Neural cell (in vitro differentiated cells): ENCODE measurements at regions not wholly inside any gene's neighbourhood (a gene's known extent, or its start where the extent isn't known, plus 50 kb on each side); places are given as distances from the start of the nearest gene placed in this dataset.

Experiments used
- H2AFZ ChIP-seq: fragments of 200-600, 300-800 bp; sonication (generic), shearing (Covaris generic); 2 replicates; pipeline ENCODE4 v1.6.0; 2014; ENCODE audit warnings: low read depth, mild to moderate bottlenecking, antibody characterized with exemption, low read length, moderate library complexity
- H3F3A ChIP-seq: fragments of 200-600 bp; shearing (Covaris generic); 2 replicates; pipeline ENCODE4 v1.6.1; 2016; ENCODE audit warnings: mild to moderate bottlenecking, moderate library complexity, mixed read lengths, antibody characterized with exemption, low read length; ENCODE audit not compliant: insufficient read depth, poor library complexity, severe bottlenecking
- H3K27ac ChIP-seq: fragments of 200-600, 300-800 bp; sonication (generic), shearing (Covaris generic); 2 replicates; pipeline ENCODE4 v1.5.1; 2014; ENCODE audit warnings: mild to moderate bottlenecking, low read length, moderate library complexity
- H3K27me3 ChIP-seq: fragments of 300-800, 200-600 bp; sonication (generic), shearing (Covaris generic); 2 replicates; pipeline ENCODE4 v1.6.0; 2014; ENCODE audit warnings: mild to moderate bottlenecking, low read depth, low read length, moderate library complexity; ENCODE audit not compliant: insufficient read depth
- H3K36me3 ChIP-seq: fragments of 300-800, 200-600 bp; sonication (generic), shearing (Covaris generic); 2 replicates; pipeline ENCODE4 v1.5.1; 2014; ENCODE audit warnings: mild to moderate bottlenecking, antibody characterized with exemption, low read length, moderate library complexity; ENCODE audit not compliant: insufficient read depth
- H3K4me2 ChIP-seq: fragments of 300-800, 200-600 bp; sonication (generic), shearing (Covaris generic); 2 replicates; pipeline ENCODE4 v1.6.0; 2014; ENCODE audit warnings: mild to moderate bottlenecking, low read length
- H3K4me3 ChIP-seq: fragments of 300-800, 200-600 bp; sonication (generic), shearing (Covaris generic); 2 replicates; pipeline ENCODE4 v1.5.1; 2014; ENCODE audit warnings: mild to moderate bottlenecking, low read length, moderate library complexity
- H3K79me2 ChIP-seq: fragments of 200-600 bp; shearing (Covaris generic); replicated peaks from 2 replicates; pipeline ENCODE4 v1.6.0; 2014; ENCODE audit warnings: mild to moderate bottlenecking, low read length, moderate library complexity; ENCODE audit not compliant: insufficient read depth
- H3K9ac ChIP-seq: fragments of 300-800, 200-600 bp; sonication (generic), shearing (Covaris generic); 2 replicates; pipeline ENCODE4 v1.6.1; 2016; ENCODE audit warnings: mild to moderate bottlenecking, low read length, mixed read lengths
- H3K9me2 ChIP-seq: fragments of 200-600 bp; shearing (Covaris generic); 2 replicates; pipeline ENCODE4 v1.6.1; 2016; ENCODE audit warnings: mild to moderate bottlenecking, low read length, mixed read lengths; ENCODE audit not compliant: insufficient read depth
- H3K9me3 ChIP-seq: fragments of 200-600, 300-800 bp; sonication (generic), shearing (Covaris generic); 2 replicates; pipeline ENCODE4 v1.6.1; 2016; ENCODE audit warnings: mild to moderate bottlenecking, mixed run types, low read length, moderate library complexity, mixed read lengths
- H4K20me1 ChIP-seq: fragments of 200-600 bp; shearing (Covaris generic); 2 replicates; pipeline ENCODE4 v1.6.1; 2016; ENCODE audit warnings: mild to moderate bottlenecking, mixed run types; ENCODE audit not compliant: insufficient read depth
- CTCF ChIP-seq: fragments of 450-650 bp; IDR thresholded peaks from 2 replicates; pipeline ENCODE4 v1.5.1; 2014; ENCODE audit warnings: antibody characterized with exemption, mild to moderate bottlenecking, moderate library complexity; ENCODE audit not compliant: poor library complexity, severe bottlenecking
- EP300 ChIP-seq: fragments of 450-650 bp; conservative IDR thresholded peaks from 2 replicates; pipeline ENCODE4 v1.6.1; 2014; ENCODE audit warnings: antibody characterized with exemption, mild to moderate bottlenecking, moderate library complexity; ENCODE audit not compliant: poor library complexity, severe bottlenecking
- EZH2 ChIP-seq: fragments of 200-600, 300-800 bp; shearing (Covaris generic), sonication (generic); IDR thresholded peaks from 2 replicates; pipeline ENCODE4 v1.6.1; 2014; ENCODE audit warnings: antibody characterized with exemption, low read length, borderline replicate concordance, mild to moderate bottlenecking; ENCODE audit not compliant: insufficient read depth, poor library complexity, severe bottlenecking
- MXI1 ChIP-seq: fragments of 450-650 bp; conservative IDR thresholded peaks from 2 replicates; pipeline ENCODE4 v1.6.1; 2014; ENCODE audit warnings: antibody characterized with exemption, mild to moderate bottlenecking; ENCODE audit not compliant: poor library complexity, severe bottlenecking
- RAD21 ChIP-seq: fragments of 450-650 bp; conservative IDR thresholded peaks from 2 replicates; pipeline ENCODE4 v1.6.1; 2014; ENCODE audit warnings: antibody characterized with exemption, mild to moderate bottlenecking, moderate library complexity
- REST ChIP-seq: IDR thresholded peaks from 2 replicates; pipeline ENCODE4 v1.6.1; 2012; ENCODE audit warnings: borderline replicate concordance

- H3K9ac ChIP-seq, result no peak overlapping the region
- H3K4me3 ChIP-seq, result no peak overlapping the region
- TF ChIP-seq RAD21 (no peak), EZH2 (no peak), EP300 (no peak), CTCF (no peak), MXI1 (no peak), REST (no peak)
- no peaks in the 10 kb centered on the region for H4K20me1 ChIP-seq
- no peaks in the 10 kb centered on the region for H3K79me2 ChIP-seq
- no peak overlapping the region for H3K4me2 ChIP-seq
- no peaks in the 10 kb centered on the region for H3K27me3 ChIP-seq
- H3F3A ChIP-seq, result no peaks in the 10 kb centered on the region
- H3K36me3 ChIP-seq, result no peaks in the 10 kb centered on the region
- H2AFZ ChIP-seq, result no peak overlapping the region
- H3K9me2 ChIP-seq, result no peaks in the 10 kb centered on the region
- H3K27ac ChIP-seq, result no peak overlapping the region
- H3K9me3 ChIP-seq, result no peaks in the 10 kb centered on the region
Measured at GRCh38 chr7:71077743-71078476, 54.0 kb upstream of the GALNT17 start.
